ENCODE measurements at regions not wholly inside any gene's neighbourhood (a gene's known extent, or its start where the extent isn't known, plus 50 kb on each side); places are given as distances from the start of the nearest gene placed in this dataset.

DNA sequence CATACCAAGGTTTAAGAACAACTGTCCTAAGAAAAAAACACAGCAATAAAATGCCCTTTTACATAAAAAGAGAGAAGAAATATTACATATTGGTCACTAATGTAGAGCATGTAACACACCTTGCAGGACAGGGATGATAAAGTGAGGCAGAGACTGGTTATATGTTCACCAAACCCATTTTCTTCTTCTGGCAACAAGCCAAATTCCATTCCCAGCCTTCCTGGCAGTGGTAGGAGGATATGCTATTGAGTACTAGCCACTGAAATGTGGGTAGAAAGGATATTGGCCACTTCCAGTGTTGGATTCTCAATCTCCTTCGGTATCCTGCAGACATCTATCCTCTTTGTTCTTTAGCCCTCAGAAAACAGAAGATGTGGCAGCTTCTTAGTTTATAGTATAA lies 105.2 kb upstream of the SHISA6 start:
- TF ChIP-seq, protein P1, sequence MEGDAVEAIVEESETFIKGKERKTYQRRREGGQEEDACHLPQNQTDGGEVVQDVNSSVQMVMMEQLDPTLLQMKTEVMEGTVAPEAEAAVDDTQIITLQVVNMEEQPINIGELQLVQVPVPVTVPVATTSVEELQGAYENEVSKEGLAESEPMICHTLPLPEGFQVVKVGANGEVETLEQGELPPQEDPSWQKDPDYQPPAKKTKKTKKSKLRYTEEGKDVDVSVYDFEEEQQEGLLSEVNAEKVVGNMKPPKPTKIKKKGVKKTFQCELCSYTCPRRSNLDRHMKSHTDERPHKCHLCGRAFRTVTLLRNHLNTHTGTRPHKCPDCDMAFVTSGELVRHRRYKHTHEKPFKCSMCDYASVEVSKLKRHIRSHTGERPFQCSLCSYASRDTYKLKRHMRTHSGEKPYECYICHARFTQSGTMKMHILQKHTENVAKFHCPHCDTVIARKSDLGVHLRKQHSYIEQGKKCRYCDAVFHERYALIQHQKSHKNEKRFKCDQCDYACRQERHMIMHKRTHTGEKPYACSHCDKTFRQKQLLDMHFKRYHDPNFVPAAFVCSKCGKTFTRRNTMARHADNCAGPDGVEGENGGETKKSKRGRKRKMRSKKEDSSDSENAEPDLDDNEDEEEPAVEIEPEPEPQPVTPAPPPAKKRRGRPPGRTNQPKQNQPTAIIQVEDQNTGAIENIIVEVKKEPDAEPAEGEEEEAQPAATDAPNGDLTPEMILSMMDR (IDR thresholded peaks at IDR 0.05) = no peak
- no peak for TF ChIP-seq POLR2A (IDR thresholded peaks at IDR 0.05)

Measured in Peyer's patch (tissue), 4 donors.